GM10266 (cell line): ENCODE measurements at regions not wholly inside any gene's neighbourhood (a gene's known extent, or its start where the extent isn't known, plus 50 kb on each side); places are given as distances from the start of the nearest gene placed in this dataset.
"Not testable (repeated sequence)": the region's sequence is repeated elsewhere in the genome, so short reads cannot be mapped to it uniquely, and the experiment has no call there.

Source experiments
- DNase-seq: peaks from one replicate; pipeline ENCODE4 v3.0.0; 2012; ENCODE audit errors: extremely low spot score
- CTCF ChIP-seq: IDR thresholded peaks from 2 replicates; pipeline ENCODE4 v1.5.1; 2012; ENCODE audit warnings: mild to moderate bottlenecking, low read depth; ENCODE audit not compliant: control insufficient read depth, insufficient read depth; ENCODE audit errors: missing control alignments

DNA sequence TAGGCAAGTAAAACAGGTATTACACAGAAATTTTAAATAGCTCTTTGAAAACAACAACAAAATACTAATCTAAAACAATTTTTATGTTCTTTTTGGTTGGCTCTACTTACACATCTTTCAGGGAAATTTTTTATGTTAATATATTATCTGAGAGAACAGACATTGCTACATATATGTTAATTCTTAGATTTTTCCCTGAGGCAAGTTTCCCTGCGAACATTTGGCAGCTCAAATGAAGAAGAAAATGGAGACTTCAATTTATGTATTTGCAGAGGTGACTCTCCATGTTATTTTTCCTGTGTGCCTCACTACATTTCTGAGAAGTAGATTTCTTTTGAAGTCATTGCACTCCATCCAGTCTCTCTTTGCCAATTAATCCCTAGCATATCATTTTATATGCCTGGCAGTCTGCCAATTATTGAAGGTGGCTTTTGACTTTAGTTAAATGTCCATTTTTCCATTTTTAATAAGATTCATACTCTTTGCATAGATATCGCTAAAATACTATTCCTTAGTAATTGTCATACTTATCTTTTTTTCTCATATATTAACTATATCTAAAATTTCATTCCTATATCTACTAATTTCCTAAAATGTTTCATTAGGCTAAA is 908.2 kb upstream of the CDH10 start:
- no peak for DNase-seq
- no peak for TF ChIP-seq CTCF

DNA sequence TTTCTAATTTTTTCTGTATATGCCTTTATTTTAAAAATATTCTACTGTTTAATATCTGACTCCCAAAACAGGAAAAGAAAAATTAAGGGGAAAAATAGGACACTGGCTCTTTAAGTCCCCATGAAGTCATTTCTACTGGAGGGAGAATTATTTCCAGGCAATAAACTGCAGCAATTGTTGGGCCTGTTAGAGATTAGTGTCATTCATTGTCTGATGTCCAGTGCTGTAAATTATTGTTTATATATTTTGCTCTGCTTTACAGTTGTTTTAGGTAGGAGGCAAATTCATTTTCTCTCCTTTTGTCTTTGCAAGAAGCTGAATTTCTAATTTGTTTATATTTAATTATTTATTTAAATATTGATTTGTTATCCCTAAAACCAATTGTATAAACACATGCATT is 906.0 kb upstream of the CDH10 start:
- DNase-seq, result no peak
- no peak for TF ChIP-seq CTCF

DNA sequence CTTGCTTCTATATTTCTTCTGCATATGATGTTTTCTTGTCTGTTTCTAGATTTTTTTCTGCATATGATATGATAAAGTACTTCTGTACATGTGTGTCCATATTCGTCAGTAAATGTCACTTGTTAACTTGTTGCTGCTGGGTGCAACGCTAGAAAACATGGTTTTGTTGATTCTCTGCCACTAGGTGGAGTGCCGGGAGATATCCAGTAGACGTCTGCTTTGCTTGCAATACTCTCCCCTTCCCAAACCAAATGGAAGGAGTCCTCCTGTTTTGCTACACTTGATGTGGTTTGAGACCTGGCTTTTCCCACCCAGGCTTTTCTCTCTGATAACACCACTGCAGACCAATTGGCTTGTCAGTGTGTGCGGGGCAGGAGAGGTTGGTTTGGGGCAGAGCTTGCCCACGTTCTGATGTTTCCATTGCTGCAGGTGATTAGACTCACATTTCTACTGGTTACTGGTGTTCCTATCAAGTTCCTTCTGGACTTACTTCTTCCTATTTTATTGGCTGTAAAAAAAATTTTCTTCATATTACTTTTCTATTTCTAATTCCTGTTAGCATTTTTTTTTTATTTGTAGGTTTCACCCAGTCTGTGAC is 900.0 kb upstream of the CDH10 start:
- DNase-seq, result peak; percentile 14
- peak; percentile 48 for TF ChIP-seq CTCF

GRCh38 chr5:25540628-25541027 is 895.9 kb upstream of the CDH10 start:
- no peak for TF ChIP-seq CTCF
- no peak for DNase-seq

DNA sequence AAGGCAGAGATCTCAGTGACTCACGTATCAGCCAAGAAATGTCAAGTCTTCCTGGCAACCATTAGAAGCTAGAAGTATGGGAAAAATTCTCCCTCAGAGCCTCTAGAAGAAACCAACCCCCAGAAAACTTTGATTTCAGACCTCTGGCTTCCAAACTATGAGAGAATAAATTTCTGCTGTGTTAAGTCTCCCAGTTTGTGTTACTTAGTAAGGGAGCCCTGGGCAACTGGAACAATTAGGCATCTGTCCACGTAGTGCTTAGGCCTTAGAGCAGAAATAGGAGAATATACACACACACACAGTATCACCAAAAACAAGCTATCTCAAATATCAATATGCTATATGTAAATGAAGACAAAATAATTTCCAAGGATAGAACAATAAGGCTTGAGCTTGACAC is 894.8 kb upstream of the CDH10 start:
- no peak for DNase-seq
- TF ChIP-seq CTCF, result no peak

- DNase-seq, result not testable (repeated sequence)
These were observed 891.7 kb upstream of the CDH10 start for GRCh38 chr5:25536461-25536860.

DNA sequence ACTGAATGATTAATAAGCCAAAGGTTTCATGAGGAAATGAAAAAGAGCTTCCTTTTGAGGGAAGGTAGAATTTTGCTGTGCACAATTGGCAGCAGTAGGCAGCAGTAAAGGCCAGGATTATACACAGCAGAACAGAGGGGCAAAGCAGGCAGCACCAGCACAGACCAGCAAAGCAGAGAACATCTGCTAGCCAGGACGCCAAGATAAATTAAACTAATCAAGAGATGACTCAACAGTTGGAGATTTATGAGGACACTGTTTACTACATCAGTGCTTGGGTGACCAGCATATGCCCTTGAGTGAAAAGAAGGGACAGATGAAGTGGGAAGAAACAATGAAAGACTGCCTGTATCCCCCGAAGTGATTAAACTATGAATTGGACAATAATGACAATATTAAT is 871.4 kb upstream of the CDH10 start:
- TF ChIP-seq CTCF, result no peak
- DNase-seq, result no peak

GRCh38 chr5:25515525-25515924 is 870.7 kb upstream of the CDH10 start:
- no peak for TF ChIP-seq CTCF
- DNase-seq, result no peak

DNA sequence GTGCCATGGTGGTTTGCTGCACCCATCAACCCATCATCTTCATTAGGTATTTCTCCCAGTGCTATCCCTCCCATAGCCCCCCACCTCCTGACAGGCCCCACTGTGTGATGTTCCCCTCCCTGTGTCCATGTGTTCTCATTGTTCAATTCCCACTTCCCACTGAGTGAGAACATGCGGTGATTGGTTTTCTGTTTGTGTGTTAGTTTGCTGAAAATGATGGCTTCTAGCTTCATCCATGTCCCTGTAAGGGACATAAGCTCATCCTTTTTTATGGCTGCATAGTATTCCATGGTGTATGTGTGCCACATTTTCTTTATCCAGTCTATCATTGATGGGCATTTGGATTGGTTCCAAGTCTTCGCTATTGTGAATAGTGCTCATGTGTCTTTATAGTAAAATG is 865.9 kb upstream of the CDH10 start:
- not testable (repeated sequence) for DNase-seq

DNA sequence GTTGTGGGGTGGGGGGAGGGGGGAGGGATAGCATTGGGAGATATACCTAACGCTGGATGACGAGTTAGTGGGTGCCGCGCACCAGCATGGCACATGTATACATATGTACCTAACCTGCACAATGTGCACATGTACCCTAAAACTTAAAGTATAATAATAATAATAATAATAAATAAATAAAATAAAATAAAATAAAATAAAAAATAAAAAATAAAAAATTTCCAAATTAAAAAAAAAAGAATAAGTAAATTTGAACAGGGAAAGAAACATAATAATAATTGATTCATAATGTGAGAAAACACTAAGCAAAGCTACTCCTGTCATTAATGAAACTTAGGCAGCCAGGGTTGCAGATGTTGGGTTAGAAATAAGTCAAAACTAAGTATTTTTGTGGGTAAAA is 863.2 kb upstream of the CDH10 start:
- not testable (repeated sequence) for DNase-seq
